Right lung (tissue), 2 donors: ENCODE measurements at regions not wholly inside any gene's neighbourhood (a gene's known extent, or its start where the extent isn't known, plus 50 kb on each side); places are given as distances from the start of the nearest gene placed in this dataset.
"Not testable (repeated sequence)": the region's sequence is repeated elsewhere in the genome, so short reads cannot be mapped to it uniquely, and the experiment has no call there.

ENCODE experiments used
- DNase-seq, 2 donors: peaks; one replicate each; pipeline ENCODE4 v3.0.0-alpha.2; 2013

DNA sequence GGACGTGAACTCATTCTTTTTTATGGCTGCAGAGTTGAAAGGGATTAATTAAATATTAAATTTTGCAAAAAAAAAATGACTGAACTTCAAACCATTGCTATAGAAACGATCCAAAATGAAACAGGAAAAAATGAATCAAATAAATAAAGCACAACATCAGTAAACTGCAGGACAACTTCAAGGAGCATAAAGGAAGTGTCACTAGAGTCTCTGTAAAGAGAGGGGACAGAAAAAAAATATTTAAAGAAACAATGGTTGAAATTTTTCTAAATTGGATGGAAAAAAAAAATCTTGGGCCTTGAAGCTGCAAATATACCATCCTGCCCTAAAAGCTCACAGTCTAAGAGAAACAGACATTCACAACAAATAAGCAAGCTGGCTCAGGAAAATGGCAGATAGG is 339.3 kb upstream of the INTU start:
- no peak for DNase-seq

DNA sequence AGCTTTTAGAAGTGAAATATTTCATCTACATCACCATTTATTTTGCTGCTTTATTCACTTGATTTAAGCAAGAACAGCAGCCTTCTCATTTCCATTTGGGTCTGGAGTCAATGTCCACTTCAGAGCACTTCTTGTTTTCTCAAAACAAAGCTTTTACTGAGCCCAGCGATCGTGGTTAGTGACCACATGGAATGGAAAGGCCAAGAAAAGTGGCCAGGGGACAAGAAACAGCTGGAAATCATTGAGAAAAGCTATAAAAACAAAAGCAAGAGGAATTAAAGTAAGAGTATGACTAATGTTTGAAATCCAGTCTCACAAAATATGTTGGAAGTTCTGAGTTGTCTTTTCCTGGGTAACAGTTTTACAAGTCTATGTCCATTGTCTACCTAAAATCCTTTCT is 328.4 kb upstream of the INTU start:
- DNase-seq, result no peak

DNA sequence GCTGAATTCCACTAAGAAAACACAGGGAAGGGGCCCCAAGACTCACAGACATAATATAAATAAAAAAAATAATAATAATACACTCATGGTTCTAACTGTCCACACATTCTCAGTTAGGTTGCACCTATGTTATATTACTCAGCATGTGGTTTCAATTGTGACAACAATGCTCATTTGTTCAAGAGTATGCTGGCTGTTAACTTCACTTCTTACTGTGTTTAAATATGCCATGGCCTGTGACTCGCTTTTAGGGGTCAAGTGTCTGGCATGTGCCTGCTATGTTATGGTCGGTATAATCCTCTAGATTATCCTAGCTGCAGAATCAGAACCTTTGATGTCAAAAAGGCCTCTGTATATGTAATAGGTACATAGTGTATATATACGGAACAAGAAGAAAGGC is 324.8 kb upstream of the INTU start:
- no peak for DNase-seq

DNA sequence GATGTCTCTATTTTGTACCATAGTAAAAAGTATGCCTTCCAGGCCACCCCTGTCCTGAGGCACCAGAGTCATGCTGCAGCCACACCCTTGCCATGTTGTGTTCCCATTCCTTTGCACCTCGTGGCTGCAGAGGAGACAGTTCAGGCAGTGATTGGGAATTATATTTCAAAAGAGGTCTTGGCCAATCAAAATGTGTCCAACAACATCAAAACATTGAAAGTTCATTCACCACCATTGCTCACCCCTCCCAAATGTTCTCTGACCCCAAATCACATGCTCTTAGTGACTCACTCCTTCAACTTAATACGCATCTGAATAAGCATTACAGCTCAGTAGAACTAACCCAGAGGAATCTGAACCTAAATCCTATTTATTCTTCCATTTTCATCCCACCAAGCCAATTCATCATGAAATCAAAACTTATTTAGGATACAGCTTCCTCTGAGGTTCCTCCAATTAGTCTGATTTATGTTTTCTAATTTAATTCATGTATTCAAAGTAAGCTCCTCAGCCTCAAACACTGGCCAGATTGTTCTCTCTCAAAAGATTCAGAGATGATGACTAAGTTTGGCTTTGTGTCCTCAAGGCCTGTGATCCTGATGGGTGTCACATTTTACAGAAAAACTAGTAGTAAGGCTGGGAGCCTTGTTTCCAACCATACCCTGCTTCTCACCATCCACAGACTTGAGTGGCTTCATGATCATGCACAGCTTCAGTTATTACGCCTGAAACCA is 323.2 kb upstream of the INTU start:
- DNase-seq, result no peak

DNA sequence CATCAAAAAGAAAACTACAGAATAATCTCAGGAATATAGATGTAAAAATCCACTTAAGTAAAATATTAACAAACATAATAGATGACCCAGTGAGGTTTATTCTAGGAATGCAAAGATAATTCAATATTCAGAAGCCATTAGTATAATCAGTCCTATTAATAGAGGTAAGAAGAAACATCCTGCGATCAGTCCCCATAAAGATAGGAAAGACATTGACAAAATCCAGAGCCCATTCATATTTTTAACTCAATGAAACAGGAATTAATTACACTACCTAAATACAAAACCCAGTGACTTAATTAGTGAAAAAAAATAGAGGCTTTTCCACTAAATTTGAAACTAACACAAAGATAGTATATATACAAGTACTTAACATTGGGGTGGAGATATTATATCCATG is 321.4 kb upstream of the INTU start:
- DNase-seq, result no peak

DNA sequence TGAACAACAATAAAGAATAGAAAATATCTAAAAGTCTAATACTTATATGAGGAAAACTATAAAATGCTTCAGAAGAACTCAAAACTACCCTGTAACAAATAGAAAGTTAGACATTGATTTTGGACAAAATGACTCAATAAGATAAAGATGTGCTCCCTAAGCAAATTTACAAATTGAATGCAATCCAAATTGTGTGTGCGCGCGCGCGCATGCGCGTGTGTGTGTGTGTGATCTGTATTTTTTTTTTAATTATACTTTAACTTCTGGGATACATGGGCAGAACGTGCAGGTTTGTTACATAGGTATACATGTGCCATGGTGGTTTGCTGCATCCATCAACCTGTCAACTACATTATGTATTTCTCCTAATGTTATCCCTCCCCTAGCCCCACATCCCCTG is 320.8 kb upstream of the INTU start:
- DNase-seq, result no peak

DNA sequence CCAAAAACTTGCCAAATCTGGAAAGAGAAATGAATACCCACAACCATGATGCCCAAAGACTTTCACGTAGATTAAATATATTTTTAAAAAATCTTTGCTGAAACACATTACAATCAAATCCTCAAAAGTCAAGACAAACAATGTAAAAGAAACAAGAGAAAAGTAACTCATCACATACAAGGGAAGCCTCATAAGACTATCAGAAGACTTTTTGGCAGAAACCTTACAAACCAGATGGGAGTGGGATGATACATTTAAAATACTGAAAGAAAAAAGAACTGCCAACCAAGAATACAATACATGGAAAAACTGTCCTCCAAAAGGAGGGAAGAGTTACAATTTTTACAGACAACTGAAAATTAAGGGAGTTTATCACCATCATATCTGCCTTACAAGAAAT is 319.0 kb upstream of the INTU start:
- no peak for DNase-seq

DNA sequence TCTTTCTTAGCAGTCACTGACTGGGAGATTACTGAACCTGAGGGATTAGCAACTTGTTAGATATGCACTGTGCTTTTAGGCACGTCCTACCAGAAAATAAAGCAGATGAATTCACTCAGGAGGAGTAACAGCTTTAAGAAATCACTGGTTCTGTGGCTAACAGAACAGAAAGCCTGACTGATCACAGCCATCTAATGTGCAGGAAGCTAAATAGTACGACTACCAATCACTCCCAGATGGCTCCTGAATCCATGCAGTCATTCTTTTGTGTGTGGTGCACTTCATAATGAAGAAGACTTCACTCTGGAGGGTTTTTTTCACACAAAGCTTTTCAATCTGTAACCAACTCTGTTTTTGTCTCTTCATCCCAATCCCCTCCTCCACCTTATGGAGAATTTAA is 305.3 kb upstream of the INTU start:
- DNase-seq, result no peak

DNA sequence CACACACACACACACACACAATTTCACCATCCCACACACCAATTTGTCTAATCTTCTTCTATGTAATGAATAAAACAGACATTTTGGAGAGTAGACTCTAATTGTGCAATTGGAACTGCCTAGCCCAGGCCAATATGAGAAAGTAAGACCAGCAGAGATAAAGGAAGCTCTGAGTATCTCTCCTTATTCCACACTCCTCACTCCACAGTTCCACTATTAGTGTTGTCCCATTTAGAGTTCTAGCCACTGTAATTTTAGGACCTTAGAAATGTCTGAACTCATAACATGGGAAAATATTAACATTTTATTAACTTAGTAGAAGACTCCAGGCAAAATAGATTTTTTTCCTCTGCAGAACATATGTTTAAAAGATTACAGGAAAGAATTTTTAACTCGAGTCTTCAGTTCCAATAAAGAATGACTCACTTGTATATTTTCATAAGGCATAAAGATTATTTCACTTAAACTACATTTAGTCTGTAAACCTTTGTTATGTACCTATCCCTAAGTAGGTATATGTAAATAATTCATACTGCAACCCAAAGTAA is 297.6 kb upstream of the INTU start:
- DNase-seq, result no peak

DNA sequence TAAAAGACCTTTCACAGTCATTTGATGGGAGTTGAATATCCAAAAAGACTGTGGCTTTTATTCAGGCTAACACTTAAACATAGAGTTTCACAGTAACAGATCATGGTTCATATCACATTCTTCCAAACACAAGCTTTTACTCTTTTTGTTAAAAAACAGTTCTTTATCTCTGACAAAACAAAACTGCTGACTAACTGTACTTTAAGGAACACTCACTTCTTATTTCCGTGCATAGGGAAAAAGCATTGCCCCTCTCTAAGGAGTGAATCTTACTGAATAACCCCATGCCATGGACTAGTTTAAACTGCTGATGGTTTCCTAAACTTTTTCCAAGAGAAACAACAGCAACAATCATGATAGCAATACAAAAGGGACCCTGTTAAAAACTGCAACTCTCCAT is 297.0 kb upstream of the INTU start:
- no peak for DNase-seq

DNA sequence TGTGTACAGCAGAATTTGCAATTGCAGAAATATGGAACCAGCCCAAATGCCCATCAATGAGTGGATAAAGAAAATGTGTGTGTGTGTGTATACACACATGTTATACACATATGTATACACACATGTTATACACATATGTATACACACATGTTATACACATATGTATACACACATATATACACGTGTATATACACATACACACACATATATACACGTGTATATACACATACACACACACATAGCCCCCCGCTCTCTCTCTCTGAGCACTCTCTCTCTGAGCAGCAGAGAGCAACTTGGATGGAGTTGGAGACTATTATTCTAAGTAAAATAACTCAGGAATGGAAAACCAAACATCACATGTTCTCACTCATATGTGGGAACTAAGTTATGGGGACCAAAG is 289.6 kb upstream of the INTU start:
- DNase-seq, result not testable (repeated sequence)

DNA sequence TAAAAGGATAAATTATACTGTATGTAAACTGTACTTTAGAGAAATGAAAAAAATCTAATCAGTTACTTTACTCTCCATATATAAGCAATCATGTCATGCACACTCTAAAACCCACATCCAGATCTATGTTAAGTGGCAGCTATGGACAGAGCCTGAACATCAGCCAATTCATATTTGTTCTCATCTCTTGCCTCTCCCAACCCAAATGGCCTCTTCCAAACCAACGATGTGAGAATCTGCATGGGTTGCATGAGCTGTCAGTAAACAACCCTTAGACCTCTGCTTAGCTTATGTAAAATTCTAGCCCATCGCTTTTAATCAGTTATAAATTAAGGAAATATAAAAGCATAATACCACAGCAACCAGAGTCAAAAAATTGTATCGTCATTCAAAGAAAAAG is 288.7 kb upstream of the INTU start:
- peak; percentile 36 to 37 for DNase-seq

DNA sequence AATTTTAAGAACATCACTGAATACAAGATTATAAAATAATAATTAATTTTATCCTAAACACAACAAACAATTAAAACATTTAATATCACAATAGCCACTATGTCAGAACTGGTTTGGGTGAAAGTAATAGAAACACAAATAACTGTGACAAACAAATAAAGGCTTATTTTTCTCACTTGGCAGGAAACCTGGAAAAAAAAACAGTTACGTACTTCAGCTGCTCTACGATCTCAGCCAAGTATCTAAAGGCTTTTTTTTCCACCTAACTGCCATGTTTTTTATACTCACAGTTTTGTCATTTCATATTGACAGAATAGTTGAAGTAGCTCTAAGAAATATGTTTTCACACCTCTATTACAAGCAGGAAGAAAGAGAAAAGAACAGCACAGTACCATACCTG is 284.8 kb upstream of the INTU start:
- no peak for DNase-seq

DNA sequence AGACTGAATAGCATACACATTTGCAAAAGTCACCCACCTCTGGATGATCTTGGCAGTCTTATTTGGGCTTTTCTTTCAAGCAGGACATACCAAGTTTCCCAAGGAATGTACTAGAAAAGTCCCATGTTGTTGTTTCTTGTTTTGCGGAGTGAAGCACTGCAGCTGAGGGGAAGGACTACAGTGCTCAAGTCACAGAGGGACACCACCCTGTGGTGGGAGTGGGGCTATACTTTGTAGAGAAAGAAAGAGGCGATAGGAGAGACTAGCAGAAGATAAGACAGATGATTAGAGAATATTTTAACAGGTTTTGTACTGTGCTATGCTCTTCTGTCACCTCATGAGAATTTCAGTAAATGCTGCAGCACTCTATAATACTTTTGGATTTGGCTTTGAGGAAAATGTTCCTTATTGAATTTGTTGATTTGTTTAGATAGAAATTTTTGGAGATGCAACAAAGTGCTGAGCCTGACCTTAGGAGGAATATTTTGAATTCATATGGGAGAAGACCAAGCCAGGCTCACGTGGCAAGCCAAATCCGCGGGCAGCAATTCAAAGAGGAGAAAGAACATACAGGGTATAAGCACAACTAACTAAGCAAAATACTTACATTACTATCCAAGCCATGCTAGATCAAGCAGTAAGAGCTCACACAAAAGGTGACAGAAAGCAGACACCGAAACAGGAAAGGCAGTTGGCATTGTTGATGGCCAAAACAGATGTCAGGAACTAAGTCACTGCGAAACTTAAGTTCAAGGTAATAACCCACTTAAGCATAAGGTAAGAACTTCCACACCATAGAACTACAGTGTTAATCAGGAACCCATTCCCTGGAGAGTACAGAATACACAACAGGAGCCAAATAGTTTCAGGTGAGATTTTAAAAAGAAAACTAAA is 280.3 kb upstream of the INTU start:
- DNase-seq, result no peak

DNA sequence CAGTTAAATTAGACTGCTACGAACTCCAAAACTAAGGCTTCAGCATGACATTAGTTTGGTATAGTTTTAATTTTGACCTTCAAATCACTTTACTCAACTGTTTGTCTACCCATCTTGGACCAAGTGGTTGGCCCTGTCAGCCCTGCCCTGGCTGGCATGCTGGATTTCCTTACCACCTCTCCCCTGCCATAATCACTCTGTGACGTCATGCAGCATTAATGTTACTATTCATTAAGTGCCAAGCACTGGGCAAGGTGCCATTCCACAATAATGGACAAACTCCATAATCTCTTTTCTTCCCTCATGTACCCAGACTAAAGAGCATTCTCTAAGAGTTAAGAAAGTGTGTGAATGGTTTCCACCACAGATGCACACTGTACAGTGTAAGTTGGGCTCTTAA is 277.0 kb upstream of the INTU start:
- no peak for DNase-seq

DNA sequence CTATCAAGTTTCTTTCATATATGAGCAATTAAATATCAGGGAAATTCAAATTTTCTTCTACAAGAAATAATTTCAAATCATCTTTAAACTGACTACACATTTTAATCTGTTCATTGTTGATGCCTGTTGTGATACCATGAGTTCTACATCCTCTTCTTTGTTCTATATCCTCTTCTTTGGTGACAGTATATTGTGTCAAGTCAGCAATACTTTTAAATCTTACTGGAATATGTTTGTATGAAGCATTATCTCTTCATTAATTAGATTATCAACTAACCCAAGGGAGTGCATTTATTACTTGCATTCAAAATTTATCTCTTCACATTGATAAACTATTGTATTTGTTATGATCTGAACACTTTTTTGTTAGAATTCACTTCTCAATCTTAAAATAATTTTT is 275.0 kb upstream of the INTU start:
- DNase-seq, result no peak

DNA sequence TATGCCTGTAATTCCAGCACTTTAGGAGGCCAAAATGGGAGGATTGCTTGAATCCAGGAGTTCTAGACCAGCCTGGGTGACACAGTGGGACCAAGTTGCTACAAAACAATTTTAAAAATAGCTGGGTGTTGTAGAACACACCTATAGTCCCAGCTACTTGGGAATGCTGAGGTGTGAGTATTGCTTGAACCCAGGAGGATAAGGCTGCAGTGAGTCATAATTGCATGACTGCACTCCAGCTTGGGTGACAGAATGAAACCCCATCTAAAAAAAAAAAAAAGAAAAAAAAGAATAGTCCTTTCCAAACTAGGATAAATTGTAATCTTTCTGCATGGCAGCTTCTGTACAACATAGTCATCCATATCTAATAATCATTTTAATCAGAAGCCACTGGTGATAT is 270.1 kb upstream of the INTU start:
- DNase-seq, result no peak

DNA sequence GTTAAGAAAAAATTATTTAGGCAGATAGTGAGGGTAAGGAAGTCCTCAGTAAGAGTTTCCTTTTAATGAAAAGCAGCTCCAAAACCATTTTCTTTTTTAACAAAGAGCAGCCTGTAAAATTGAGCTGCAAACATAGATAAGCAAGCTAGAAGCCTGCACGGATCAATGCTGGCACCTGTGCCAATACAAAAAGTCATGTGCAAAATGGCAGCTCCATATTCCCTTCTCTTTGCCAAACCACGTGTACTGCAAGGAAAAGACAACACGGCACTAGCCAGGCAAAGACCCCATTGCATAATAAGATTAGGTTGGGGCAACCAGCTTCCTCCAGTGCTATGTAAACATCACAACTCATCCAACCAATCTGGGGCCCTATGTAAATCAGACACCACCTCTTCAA is 268.4 kb upstream of the INTU start:
- DNase-seq, result no peak

DNA sequence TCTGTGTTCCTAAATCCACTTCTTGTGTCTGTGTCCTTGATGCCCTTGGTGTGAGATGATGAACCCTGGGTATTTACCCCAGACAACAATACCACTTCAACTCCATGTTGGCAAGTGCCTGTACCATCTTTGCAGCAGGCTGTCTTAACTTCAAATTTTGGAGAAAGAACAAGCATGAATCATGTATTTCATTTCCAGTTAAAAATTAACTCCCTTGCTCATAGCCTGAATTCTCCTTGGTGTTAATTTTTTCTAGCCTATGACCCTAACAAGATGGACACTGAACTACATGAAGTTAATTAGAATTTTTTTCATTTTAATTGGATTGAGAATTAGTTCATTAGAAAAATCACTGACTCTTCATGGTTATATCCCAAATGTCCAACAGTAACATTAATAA is 267.8 kb upstream of the INTU start:
- no peak for DNase-seq

DNA sequence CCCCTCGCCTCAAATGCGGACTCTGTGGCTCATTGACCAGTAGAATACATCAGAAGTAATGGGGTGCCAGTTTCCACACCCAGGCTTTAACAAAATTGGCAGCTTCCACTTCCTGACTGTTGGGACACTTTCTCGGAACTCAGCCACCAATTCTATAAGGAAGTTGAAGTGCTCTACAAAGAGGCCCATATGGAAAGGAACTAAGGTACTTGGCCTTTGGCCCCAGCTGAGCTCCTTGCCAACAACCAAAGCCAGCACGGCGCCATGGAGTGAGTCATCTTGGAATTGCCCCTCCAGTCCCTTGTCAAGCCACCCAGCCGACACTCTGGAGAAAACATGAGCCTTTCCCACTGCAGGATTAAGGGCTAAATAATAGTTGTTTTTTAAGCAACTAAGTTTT is 262.2 kb upstream of the INTU start:
- peak; percentile 83 to 87 for DNase-seq

DNA sequence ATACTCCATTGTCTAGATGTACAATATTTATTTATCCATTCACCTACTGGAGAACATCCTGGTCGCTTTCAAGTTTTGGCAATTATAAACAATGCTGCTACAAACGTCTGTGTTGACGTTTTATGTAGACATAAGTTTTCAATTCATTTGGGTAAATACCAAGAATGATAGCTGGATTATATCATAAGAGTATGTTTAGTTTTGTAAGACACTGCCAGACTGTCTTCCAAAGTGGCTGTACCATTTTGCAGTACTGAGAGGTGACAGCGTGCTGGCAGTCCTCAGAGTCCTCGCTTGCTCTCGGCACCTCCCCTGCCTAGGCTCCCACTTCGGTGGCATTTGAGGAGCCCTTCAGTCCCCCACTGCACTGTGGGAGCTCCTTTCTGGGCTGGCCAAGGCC is 253.3 kb upstream of the INTU start:
- DNase-seq, result no peak

DNA sequence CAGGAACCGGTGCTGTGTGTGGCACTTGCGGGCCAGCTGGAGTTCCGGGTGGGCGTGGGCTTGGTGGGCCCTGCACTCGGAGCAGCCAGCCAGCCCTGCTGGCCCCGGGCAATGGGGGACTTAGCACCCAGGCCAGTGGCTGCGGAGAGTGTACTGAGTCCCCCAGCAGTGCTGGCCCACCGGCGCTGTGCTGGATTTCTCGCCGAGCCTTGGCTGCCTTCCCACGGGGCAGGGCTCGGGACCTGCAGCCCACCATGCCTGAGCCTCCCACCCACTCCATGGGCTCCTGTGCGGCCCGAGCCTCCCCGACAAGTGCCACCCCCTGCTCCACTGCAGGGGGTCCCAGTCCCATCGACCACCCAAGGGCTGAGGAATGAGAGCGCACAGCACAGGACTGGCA is 252.8 kb upstream of the INTU start:
- DNase-seq, result not testable (repeated sequence)

DNA sequence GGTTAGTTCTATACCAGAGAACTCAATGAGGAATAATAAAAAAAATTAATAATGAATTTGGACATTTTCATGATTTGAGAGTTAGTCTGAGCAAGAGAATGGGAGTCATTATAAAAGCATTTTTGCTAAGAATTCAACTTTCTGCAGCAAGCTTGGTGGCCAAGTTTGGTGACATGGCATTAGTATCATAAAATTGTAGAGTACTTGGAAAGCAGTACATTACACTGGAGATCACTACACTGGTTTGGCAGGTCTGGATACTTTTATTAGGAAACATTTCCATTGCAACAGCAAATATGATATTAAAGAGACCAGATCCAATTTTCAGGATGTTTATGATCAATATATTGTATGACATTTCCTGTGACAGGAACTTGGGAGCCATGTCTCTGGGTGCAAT is 249.1 kb upstream of the INTU start:
- DNase-seq, result no peak
